ENCODE measurements at regions not wholly inside any gene's neighbourhood (a gene's known extent, or its start where the extent isn't known, plus 50 kb on each side); places are given as distances from the start of the nearest gene placed in this dataset.
"Not testable (repeated sequence)": the region's sequence is repeated elsewhere in the genome, so short reads cannot be mapped to it uniquely, and the experiment has no call there.

- H3K9me3 ChIP-seq (ENCODE audit: control insufficient read depth in 2 of 2, insufficient read depth in 1 of 2, low read depth in 1 of 2, low read length in 1 of 2); H3K4me1 ChIP-seq (ENCODE audit: control insufficient read depth in 3 of 3, insufficient read depth in 2 of 3, low read depth in 1 of 3, low read length in 2 of 3); H3K27ac ChIP-seq (ENCODE audit: low read depth in 1 of 3, low read length in 2 of 3); H3K4me3 ChIP-seq (ENCODE audit: low read depth in 1 of 3, low read length in 3 of 3); DNase-seq; FAIRE-seq; H3K36me3 ChIP-seq (ENCODE audit: control insufficient read depth in 3 of 3, insufficient read depth in 2 of 3, low read depth in 1 of 3, low read length in 3 of 3); H3K27me3 ChIP-seq (ENCODE audit: control insufficient read depth in 3 of 3, insufficient read depth in 3 of 3, low read length in 3 of 3): not testable (repeated sequence)
- WGBS, 3 donors: 93 to 95% (median 95%) methylated on average over 3 of the region's 3 CpGs
These were observed 50.5 kb upstream of the MED13L start for GRCh38 chr12:116327992-116328391.

GRCh38 chr12:116331876-116332275, 54.4 kb upstream of the MED13L start:
- WGBS, 3 donors: 94 to 96% (median 96%) methylated on average over 2 of the region's 2 CpGs

GRCh38 chr12:116332705-116333380, 55.4 kb upstream of the MED13L start:
- no peaks in the 10 kb centered on the region for H3K9me3 ChIP-seq (ENCODE audit: control insufficient read depth in 2 of 2, insufficient read depth in 1 of 2, low read depth in 1 of 2, low read length in 1 of 2)
- H3K4me1 ChIP-seq (ENCODE audit: control insufficient read depth in 3 of 3, insufficient read depth in 2 of 3, low read depth in 1 of 3, low read length in 2 of 3): no peaks in the 10 kb centered on the region
- no peak overlapping the region for H3K4me3 ChIP-seq (ENCODE audit: low read depth in 1 of 3, low read length in 3 of 3)
- H3K27me3 ChIP-seq (ENCODE audit: control insufficient read depth in 3 of 3, insufficient read depth in 3 of 3, low read length in 3 of 3): no peaks in the 10 kb centered on the region
- H3K27ac ChIP-seq (ENCODE audit: low read depth in 1 of 3, low read length in 2 of 3): no peak overlapping the region
- 82 to 89% (median 85%) methylated on average over 11 of the region's 11 CpGs for WGBS, 3 donors
- FAIRE-seq (no peak), DNase-seq (no peak)
- H3K36me3 ChIP-seq (ENCODE audit: control insufficient read depth in 3 of 3, insufficient read depth in 2 of 3, low read depth in 1 of 3, low read length in 3 of 3): no peaks in the 10 kb centered on the region

More at GRCh38 chr12:116331876-116332275, 54.4 kb upstream of the MED13L start:
- no peaks in the 10 kb centered on the region for H3K4me1 ChIP-seq (ENCODE audit: control insufficient read depth in 3 of 3, insufficient read depth in 2 of 3, low read depth in 1 of 3, low read length in 2 of 3)
- FAIRE-seq (no peak), DNase-seq (no peak)
- no peaks in the 10 kb centered on the region for H3K27me3 ChIP-seq (ENCODE audit: control insufficient read depth in 3 of 3, insufficient read depth in 3 of 3, low read length in 3 of 3)
- H3K27ac ChIP-seq (ENCODE audit: low read depth in 1 of 3, low read length in 2 of 3): no peak overlapping the region
- no peaks in the 10 kb centered on the region for H3K9me3 ChIP-seq (ENCODE audit: control insufficient read depth in 2 of 2, insufficient read depth in 1 of 2, low read depth in 1 of 2, low read length in 1 of 2)
- no peaks in the 10 kb centered on the region for H3K36me3 ChIP-seq (ENCODE audit: control insufficient read depth in 3 of 3, insufficient read depth in 2 of 3, low read depth in 1 of 3, low read length in 3 of 3)
- no peak overlapping the region for H3K4me3 ChIP-seq (ENCODE audit: low read depth in 1 of 3, low read length in 3 of 3)

GRCh38 chr12:116333402-116333801, 55.9 kb upstream of the MED13L start:
- H3K27me3 ChIP-seq (ENCODE audit: control insufficient read depth in 3 of 3, insufficient read depth in 3 of 3, low read length in 3 of 3): no peaks in the 10 kb centered on the region
- no peaks in the 10 kb centered on the region for H3K36me3 ChIP-seq (ENCODE audit: control insufficient read depth in 3 of 3, insufficient read depth in 2 of 3, low read depth in 1 of 3, low read length in 3 of 3)
- 88 to 93% (median 92%) methylated on average over 5 of the region's 5 CpGs for WGBS, 3 donors
- no peak overlapping the region for H3K4me3 ChIP-seq (ENCODE audit: low read depth in 1 of 3, low read length in 3 of 3)
- DNase-seq (no peak), FAIRE-seq (no peak)
- peak overlapping the region in 1 of 3 donors; percentile 52 for H3K27ac ChIP-seq (ENCODE audit: low read depth in 1 of 3, low read length in 2 of 3)
- no peaks in the 10 kb centered on the region for H3K9me3 ChIP-seq (ENCODE audit: control insufficient read depth in 2 of 2, insufficient read depth in 1 of 2, low read depth in 1 of 2, low read length in 1 of 2)
- H3K4me1 ChIP-seq (ENCODE audit: control insufficient read depth in 3 of 3, insufficient read depth in 2 of 3, low read depth in 1 of 3, low read length in 2 of 3): no peaks in the 10 kb centered on the region

GRCh38 chr12:116336542-116337065, 59.1 kb upstream of the MED13L start:
- WGBS, 3 donors: 77 to 85% (median 81%) methylated on average over 11 of the region's 11 CpGs
- Histone ChIP-seq H3K27ac (ENCODE audit: low read depth in 1 of 3, low read length in 2 of 3) (no peak overlapping the region), H3K9me3 (ENCODE audit: control insufficient read depth in 2 of 2, insufficient read depth in 1 of 2, low read depth in 1 of 2, low read length in 1 of 2) (no peaks in the 10 kb centered on the region), H3K36me3 (ENCODE audit: control insufficient read depth in 3 of 3, insufficient read depth in 2 of 3, low read depth in 1 of 3, low read length in 3 of 3) (no peaks in the 10 kb centered on the region), H3K27me3 (ENCODE audit: control insufficient read depth in 3 of 3, insufficient read depth in 3 of 3, low read length in 3 of 3) (no peaks in the 10 kb centered on the region), H3K4me1 (ENCODE audit: control insufficient read depth in 3 of 3, insufficient read depth in 2 of 3, low read depth in 1 of 3, low read length in 2 of 3) (no peaks in the 10 kb centered on the region), H3K4me3 (ENCODE audit: low read depth in 1 of 3, low read length in 3 of 3) (no peak overlapping the region)
- DNase-seq: no peak
- FAIRE-seq: no peak

- FAIRE-seq (no peak), DNase-seq (no peak)
- H3K36me3 ChIP-seq (ENCODE audit: control insufficient read depth in 3 of 3, insufficient read depth in 2 of 3, low read depth in 1 of 3, low read length in 3 of 3): no peaks in the 10 kb centered on the region
- H3K4me3 ChIP-seq (ENCODE audit: low read depth in 1 of 3, low read length in 3 of 3): no peak overlapping the region
- no peaks in the 10 kb centered on the region for H3K9me3 ChIP-seq (ENCODE audit: control insufficient read depth in 2 of 2, insufficient read depth in 1 of 2, low read depth in 1 of 2, low read length in 1 of 2)
- H3K4me1 ChIP-seq (ENCODE audit: control insufficient read depth in 3 of 3, insufficient read depth in 2 of 3, low read depth in 1 of 3, low read length in 2 of 3): no peaks in the 10 kb centered on the region
- 84 to 89% (median 87%) methylated on average over 9 of the region's 9 CpGs for WGBS, 3 donors
- no peaks in the 10 kb centered on the region for H3K27me3 ChIP-seq (ENCODE audit: control insufficient read depth in 3 of 3, insufficient read depth in 3 of 3, low read length in 3 of 3)
- no peak overlapping the region for H3K27ac ChIP-seq (ENCODE audit: low read depth in 1 of 3, low read length in 2 of 3)
These were observed 59.8 kb upstream of the MED13L start for GRCh38 chr12:116337312-116337711.

GRCh38 chr12:116338064-116338846, 60.8 kb upstream of the MED13L start:
- H3K9me3 ChIP-seq (ENCODE audit: control insufficient read depth in 2 of 2, insufficient read depth in 1 of 2, low read depth in 1 of 2, low read length in 1 of 2): no peaks in the 10 kb centered on the region
- FAIRE-seq (no peak), DNase-seq (no peak)
- H3K27me3 ChIP-seq (ENCODE audit: control insufficient read depth in 3 of 3, insufficient read depth in 3 of 3, low read length in 3 of 3): no peaks in the 10 kb centered on the region
- H3K36me3 ChIP-seq (ENCODE audit: control insufficient read depth in 3 of 3, insufficient read depth in 2 of 3, low read depth in 1 of 3, low read length in 3 of 3): no peaks in the 10 kb centered on the region
- WGBS, 3 donors: 86 to 90% (median 86%) methylated on average over 11 of the region's 11 CpGs
- H3K4me1 ChIP-seq (ENCODE audit: control insufficient read depth in 3 of 3, insufficient read depth in 2 of 3, low read depth in 1 of 3, low read length in 2 of 3): no peaks in the 10 kb centered on the region
- H3K27ac ChIP-seq (ENCODE audit: low read depth in 1 of 3, low read length in 2 of 3): no peak overlapping the region
- H3K4me3 ChIP-seq (ENCODE audit: low read depth in 1 of 3, low read length in 3 of 3): no peak overlapping the region

- H3K9me3 ChIP-seq (ENCODE audit: control insufficient read depth in 2 of 2, insufficient read depth in 1 of 2, low read depth in 1 of 2, low read length in 1 of 2): no peaks in the 10 kb centered on the region
- DNase-seq (no peak), FAIRE-seq (no peak)
- 91 to 96% (median 93%) methylated on average over 3 of the region's 3 CpGs for WGBS, 3 donors
- no peaks in the 10 kb centered on the region for H3K4me1 ChIP-seq (ENCODE audit: control insufficient read depth in 3 of 3, insufficient read depth in 2 of 3, low read depth in 1 of 3, low read length in 2 of 3)
- H3K36me3 ChIP-seq (ENCODE audit: control insufficient read depth in 3 of 3, insufficient read depth in 2 of 3, low read depth in 1 of 3, low read length in 3 of 3): no peaks in the 10 kb centered on the region
- no peak overlapping the region for H3K4me3 ChIP-seq (ENCODE audit: low read depth in 1 of 3, low read length in 3 of 3)
- no peak overlapping the region for H3K27ac ChIP-seq (ENCODE audit: low read depth in 1 of 3, low read length in 2 of 3)
- no peaks in the 10 kb centered on the region for H3K27me3 ChIP-seq (ENCODE audit: control insufficient read depth in 3 of 3, insufficient read depth in 3 of 3, low read length in 3 of 3)
These were observed 61.6 kb upstream of the MED13L start for GRCh38 chr12:116339062-116339461.

Measured in small intestine (tissue), 7 donors.